ENCODE measurements at regions not wholly inside any gene's neighbourhood (a gene's known extent, or its start where the extent isn't known, plus 50 kb on each side); places are given as distances from the start of the nearest gene placed in this dataset.

GRCh38 chr6:167399599-167399998 lies 74.7 kb downstream of the TTLL2 start:
- H3K27me3 ChIP-seq (ENCODE audit: insufficient read depth, low read length, poor library complexity): no peaks in the 10 kb centered on the region
- no peak overlapping the region for H3K4me2 ChIP-seq (ENCODE audit: insufficient read depth, low read length)
- no peak for TF ChIP-seq EZH2 (IDR thresholded peaks at IDR 0.05; ENCODE audit: borderline replicate concordance, low read depth, low read length, severe bottlenecking)
- TF ChIP-seq, protein P1, sequence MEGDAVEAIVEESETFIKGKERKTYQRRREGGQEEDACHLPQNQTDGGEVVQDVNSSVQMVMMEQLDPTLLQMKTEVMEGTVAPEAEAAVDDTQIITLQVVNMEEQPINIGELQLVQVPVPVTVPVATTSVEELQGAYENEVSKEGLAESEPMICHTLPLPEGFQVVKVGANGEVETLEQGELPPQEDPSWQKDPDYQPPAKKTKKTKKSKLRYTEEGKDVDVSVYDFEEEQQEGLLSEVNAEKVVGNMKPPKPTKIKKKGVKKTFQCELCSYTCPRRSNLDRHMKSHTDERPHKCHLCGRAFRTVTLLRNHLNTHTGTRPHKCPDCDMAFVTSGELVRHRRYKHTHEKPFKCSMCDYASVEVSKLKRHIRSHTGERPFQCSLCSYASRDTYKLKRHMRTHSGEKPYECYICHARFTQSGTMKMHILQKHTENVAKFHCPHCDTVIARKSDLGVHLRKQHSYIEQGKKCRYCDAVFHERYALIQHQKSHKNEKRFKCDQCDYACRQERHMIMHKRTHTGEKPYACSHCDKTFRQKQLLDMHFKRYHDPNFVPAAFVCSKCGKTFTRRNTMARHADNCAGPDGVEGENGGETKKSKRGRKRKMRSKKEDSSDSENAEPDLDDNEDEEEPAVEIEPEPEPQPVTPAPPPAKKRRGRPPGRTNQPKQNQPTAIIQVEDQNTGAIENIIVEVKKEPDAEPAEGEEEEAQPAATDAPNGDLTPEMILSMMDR (IDR thresholded peaks at IDR 0.05; ENCODE audit: borderline replicate concordance, extremely low read depth, low read length, poor library complexity, severe bottlenecking): no peak
- H3K4me1 ChIP-seq (ENCODE audit: insufficient read depth, low read length): no peaks in the 10 kb centered on the region
- no peak overlapping the region for H3K9ac ChIP-seq (ENCODE audit: low read depth, low read length)
- H4K20me1 ChIP-seq (ENCODE audit: insufficient read depth, low read length): no peaks in the 10 kb centered on the region
- no peaks in the 10 kb centered on the region for H3K79me2 ChIP-seq (ENCODE audit: insufficient read depth, low read length)
- DNase-seq: no peak
- no peaks in the 10 kb centered on the region for H3K9me3 ChIP-seq (ENCODE audit: insufficient read depth, low read length, severe bottlenecking)
- H3K27ac ChIP-seq (ENCODE audit: low read length): no peak overlapping the region
- no peak overlapping the region for H3K4me3 ChIP-seq (ENCODE audit: low read depth in 1 of 2, low read length in 2 of 2)
- H2AFZ ChIP-seq (ENCODE audit: low read depth, low read length): no peak overlapping the region
- H3K36me3 ChIP-seq (ENCODE audit: insufficient read depth, low read length): no peaks in the 10 kb centered on the region
- ATAC-seq (ENCODE audit: insufficient read depth, low read depth): no peak

- Histone ChIP-seq H3K4me1 (ENCODE audit: insufficient read depth, low read length) (no peaks in the 10 kb centered on the region), H3K9me3 (ENCODE audit: insufficient read depth, low read length, severe bottlenecking) (no peaks in the 10 kb centered on the region), H3K36me3 (ENCODE audit: insufficient read depth, low read length) (no peaks in the 10 kb centered on the region), H3K27me3 (ENCODE audit: insufficient read depth, low read length, poor library complexity) (no peaks in the 10 kb centered on the region), H3K4me3 (ENCODE audit: low read depth in 1 of 2, low read length in 2 of 2) (no peak overlapping the region), H3K79me2 (ENCODE audit: insufficient read depth, low read length) (no peaks in the 10 kb centered on the region), H3K4me2 (ENCODE audit: insufficient read depth, low read length) (no peak overlapping the region), H3K27ac (ENCODE audit: low read length) (no peak overlapping the region), H4K20me1 (ENCODE audit: insufficient read depth, low read length) (no peaks in the 10 kb centered on the region; the same call in 1 of the 2 replicates), H2AFZ (ENCODE audit: low read depth, low read length) (no peak overlapping the region), H3K9ac (ENCODE audit: low read depth, low read length) (no peak overlapping the region)
- no peak for TF ChIP-seq EZH2 (IDR thresholded peaks at IDR 0.05; ENCODE audit: borderline replicate concordance, low read depth, low read length, severe bottlenecking)
- TF ChIP-seq, protein P1 (IDR thresholded peaks at IDR 0.05; ENCODE audit: borderline replicate concordance, extremely low read depth, low read length, poor library complexity, severe bottlenecking): no peak
- ATAC-seq (ENCODE audit: insufficient read depth, low read depth) (no peak), DNase-seq (no peak)
Measured at GRCh38 chr6:167400482-167401138, 75.7 kb downstream of the TTLL2 start.

GRCh38 chr6:167401525-167402194 lies 76.8 kb downstream of the TTLL2 start:
- no peaks in the 10 kb centered on the region for H3K36me3 ChIP-seq (ENCODE audit: insufficient read depth, low read length)
- DNase-seq (no peak), ATAC-seq (ENCODE audit: insufficient read depth, low read depth) (no peak)
- no peak overlapping the region for H3K4me3 ChIP-seq (ENCODE audit: low read depth in 1 of 2, low read length in 2 of 2)
- no peaks in the 10 kb centered on the region for H3K4me1 ChIP-seq (ENCODE audit: insufficient read depth, low read length)
- H3K79me2 ChIP-seq (ENCODE audit: insufficient read depth, low read length): no peaks in the 10 kb centered on the region
- H2AFZ ChIP-seq (ENCODE audit: low read depth, low read length): no peak overlapping the region
- no peak overlapping the region for H3K9ac ChIP-seq (ENCODE audit: low read depth, low read length)
- H3K27ac ChIP-seq (ENCODE audit: low read length): no peak overlapping the region
- TF ChIP-seq, protein P1 (IDR thresholded peaks at IDR 0.05; ENCODE audit: borderline replicate concordance, extremely low read depth, low read length, poor library complexity, severe bottlenecking): no peak
- TF ChIP-seq EZH2 (IDR thresholded peaks at IDR 0.05; ENCODE audit: borderline replicate concordance, low read depth, low read length, severe bottlenecking): no peak
- no peaks in the 10 kb centered on the region; the same call in 1 of the 2 replicates for H4K20me1 ChIP-seq (ENCODE audit: insufficient read depth, low read length)
- H3K9me3 ChIP-seq (ENCODE audit: insufficient read depth, low read length, severe bottlenecking): no peaks in the 10 kb centered on the region
- no peaks in the 10 kb centered on the region for H3K27me3 ChIP-seq (ENCODE audit: insufficient read depth, low read length, poor library complexity)
- no peak overlapping the region for H3K4me2 ChIP-seq (ENCODE audit: insufficient read depth, low read length)
